GM19238 (cell line): ENCODE measurements at regions not wholly inside any gene's neighbourhood (a gene's known extent, or its start where the extent isn't known, plus 50 kb on each side); places are given as distances from the start of the nearest gene placed in this dataset.
"Not testable (repeated sequence)": the region's sequence is repeated elsewhere in the genome, so short reads cannot be mapped to it uniquely, and the experiment has no call there.

Experiments
- DNase-seq: peaks from one replicate; pipeline ENCODE4 v3.0.0; 2011; ENCODE audit warnings: low spot score; ENCODE audit not compliant: insufficient read length

DNA sequence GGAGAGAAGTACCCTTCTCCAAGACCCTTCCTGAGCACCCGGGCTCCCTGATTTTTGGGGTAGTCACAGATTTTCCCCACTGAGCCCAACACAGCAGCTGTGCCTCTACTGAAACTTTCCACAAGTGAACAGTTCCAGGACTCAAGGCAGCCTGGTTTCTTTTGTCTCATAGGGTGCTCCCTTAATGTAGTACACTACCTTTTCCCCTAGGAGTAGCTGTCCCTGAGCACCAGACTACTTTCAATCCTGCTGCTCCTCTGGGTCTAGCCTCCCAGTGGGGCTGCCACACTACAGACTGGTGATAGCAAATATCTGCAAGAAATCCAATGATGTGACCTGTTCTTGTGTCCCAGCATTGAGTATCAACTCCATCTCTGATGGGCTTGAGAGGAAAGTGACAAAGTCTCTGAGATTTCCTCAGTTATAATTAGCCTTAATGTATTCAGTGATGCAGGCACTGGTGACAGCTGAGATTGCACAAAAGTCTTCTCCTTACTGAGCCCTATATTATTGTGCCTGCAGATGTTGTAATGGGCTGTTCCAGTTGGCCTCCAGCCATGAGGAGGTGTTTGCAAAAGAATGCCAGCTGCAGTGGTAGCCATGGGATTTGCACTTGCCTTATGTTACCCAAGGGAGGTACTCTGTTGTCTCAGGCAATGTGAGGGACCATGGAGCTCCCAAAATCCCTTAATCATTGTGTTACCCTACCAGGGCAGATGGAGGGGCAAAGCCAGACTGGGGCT is 1802.5 kb downstream of the EFNA5 start:
- DNase-seq = no peak

DNA sequence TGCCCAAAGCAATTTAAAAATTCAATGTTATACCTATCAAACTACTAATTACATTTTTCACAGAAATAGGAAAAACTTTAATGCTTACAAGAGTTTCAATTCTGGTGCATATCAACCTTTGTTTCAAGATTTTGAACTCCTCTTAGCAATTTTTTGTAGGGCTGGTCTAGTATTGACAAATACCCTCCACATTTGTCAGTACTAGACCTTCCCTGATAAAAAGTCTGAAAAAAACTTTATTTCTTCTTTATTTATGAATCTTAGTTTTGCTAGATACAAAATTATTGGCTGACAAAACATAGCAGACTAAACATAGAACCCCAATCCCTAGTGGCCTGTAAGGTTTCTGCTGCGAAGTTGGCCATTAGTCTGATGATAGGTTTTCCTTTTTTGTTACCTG is 1804.9 kb downstream of the EFNA5 start:
- DNase-seq = no peak

DNA sequence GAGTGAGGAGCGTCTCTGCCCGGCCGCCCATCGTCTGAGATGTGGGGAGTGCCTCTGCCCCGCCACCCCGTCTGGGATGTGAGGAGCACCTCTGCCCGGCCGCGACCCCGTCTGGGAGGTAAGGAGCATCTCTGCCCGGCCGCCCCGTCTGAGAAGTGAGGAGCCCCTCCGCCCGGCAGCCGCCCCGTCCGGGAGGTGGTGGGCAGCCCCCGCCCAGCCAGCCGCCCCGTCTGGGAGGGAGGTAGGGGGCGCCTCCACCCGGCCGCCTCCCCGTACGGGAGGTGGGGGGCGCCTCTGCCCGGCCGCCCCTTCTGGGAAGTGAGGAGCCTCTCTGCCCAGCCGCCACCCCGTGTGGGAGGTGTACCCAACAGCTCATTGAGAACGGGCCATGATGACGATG is 1811.4 kb downstream of the EFNA5 start:
- not testable (repeated sequence) for DNase-seq

DNA sequence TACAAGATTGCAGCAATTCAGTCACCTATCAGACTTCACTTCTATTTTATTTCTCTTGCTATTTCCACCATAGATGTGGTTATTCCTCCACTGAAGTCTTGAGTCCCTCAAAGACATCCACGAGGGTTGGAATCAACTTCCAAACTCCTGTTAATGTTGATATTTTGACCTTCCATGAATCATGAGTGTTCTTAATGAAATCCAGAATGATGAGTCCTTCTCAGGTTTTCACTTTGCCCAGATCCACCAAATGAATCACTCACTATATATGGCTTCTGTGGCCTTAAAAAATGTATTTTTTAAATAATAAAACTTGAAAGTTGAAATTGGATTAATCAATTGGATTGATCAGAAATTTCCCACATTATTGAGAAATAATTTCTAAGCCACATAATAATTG is 1821.0 kb downstream of the EFNA5 start:
- DNase-seq = no peak

DNA sequence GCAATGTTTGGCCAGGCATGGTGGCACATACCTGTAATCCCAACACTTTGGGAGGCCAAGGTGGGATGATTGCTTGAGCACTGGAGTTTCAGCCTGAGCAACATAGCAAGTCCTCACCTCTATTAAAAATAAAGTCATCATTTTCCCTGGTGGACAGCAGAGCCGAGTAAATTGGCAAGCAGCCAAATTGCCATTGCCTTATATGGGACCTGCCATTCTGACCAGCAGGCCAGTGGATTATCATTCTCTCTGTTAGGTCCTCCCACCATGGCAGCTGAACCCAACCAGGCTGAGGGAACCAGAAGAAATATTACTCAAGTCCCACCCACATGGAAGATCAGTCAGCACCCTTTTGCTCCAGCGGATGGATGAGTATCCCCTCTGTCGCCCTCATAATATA is 1829.9 kb downstream of the EFNA5 start:
- DNase-seq = no peak

GRCh38 chr5:105836887-105837286 is 1833.8 kb downstream of the EFNA5 start:
- DNase-seq = no peak

- no peak for DNase-seq
Observed at GRCh38 chr5:105836268-105836667, 1834.5 kb downstream of the EFNA5 start.

DNA sequence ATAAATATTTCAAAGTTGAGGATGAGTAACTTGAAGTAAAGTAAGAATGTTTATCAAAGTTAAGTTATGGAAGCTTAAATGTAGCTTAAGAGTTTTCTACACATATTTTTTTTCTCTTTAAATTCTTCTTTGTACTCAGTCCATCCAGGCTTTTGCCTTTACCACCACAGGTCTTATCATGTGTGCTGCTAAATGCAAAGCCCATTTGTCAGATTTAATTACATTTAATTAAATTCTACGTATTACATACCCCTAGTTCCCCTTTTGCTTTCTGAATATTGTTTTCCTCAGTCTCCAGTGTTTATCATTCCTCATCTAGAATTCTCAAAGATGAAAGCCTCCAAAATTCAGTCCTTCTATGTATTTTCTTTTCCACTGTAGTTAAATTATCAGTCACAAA is 1841.9 kb downstream of the EFNA5 start:
- no peak for DNase-seq

- no peak for DNase-seq
Observed at GRCh38 chr5:105821800-105822199, 1848.9 kb downstream of the EFNA5 start.

- no peak for DNase-seq
Observed at GRCh38 chr5:105817914-105818313, 1852.8 kb downstream of the EFNA5 start.

GRCh38 chr5:105817416-105817815 is 1853.3 kb downstream of the EFNA5 start:
- DNase-seq = no peak

DNA sequence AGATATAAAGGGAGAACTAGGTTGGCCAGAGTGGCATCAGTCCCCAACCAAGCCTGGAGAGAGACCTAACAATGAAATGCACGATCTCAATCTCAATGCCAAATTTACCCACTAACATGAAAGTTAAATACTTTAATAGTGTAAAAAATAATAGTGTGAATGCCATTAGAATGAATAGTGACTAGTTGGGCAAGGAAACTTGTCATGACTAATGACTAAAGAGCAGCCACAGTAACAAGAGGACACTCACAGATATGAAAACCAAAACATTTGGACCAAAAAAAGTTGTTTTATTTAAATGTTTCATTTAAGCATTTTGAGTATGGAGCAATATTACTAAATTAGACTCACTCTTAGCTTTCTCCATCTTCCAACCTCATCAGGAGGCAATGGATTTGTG is 1853.8 kb downstream of the EFNA5 start:
- no peak for DNase-seq

- DNase-seq = no peak
Observed at GRCh38 chr5:105812304-105812703, 1858.4 kb downstream of the EFNA5 start.

GRCh38 chr5:105807951-105808350 is 1862.8 kb downstream of the EFNA5 start:
- no peak for DNase-seq

- no peak for DNase-seq
Observed at GRCh38 chr5:105807290-105807689, 1863.4 kb downstream of the EFNA5 start.

DNA sequence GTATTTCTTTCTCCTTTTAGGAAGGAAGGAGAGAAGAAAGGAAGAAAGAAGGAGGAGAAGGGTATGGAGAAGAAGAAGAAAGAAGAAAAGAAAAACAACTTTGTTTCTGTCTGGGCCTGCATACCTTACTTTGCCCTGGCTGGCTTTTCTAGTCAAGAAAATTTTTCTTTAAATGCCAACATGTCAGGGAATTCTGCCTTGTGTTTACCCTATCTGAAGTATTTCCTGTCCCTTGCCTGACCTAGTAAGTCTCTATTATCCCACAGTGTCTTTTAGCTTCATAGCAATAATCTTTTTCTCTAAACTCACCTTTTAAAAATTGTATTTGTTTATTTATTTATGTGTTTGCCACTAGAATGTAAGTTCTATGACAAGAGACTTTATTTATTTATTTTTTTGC is 1864.1 kb downstream of the EFNA5 start:
- DNase-seq = no peak

DNA sequence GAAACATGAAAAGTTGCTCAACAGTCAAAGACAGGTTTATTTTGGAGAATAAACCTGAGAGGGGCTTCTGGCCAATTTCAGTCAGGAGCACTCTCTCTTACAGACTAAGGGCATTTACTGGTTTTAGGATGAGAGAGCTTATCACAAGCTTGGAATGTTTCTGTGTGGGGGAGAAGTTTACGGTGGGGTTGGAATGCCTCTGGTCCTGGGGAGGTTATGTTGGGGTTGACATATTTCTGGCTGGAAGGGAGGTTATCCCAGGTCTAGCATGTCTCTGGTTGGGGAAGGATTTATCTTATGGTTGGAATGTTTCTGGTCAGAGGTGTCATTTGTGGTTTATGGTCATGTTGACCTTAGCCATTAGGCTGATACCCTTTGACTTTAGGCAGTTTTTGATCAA is 1867.3 kb downstream of the EFNA5 start:
- no peak for DNase-seq

DNA sequence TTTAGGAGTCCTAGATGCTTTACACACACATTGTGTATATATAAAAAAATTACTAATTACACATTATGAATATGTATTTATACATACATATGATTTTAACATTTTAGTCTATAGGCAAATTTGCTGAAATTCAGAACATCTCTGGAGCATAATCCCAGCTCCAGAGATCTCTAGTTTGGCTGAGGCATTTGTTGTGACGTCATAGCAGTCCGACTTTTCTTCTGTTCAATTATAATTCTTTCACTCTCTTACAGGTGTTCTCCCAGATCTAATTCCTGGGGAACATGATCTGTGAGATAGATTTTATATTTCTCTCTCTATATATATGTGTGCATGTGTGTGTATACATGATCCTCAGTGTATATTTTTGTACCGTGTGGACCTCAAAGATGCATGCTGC is 1876.2 kb downstream of the EFNA5 start:
- DNase-seq = no peak

GRCh38 chr5:105789246-105789645 is 1881.5 kb downstream of the EFNA5 start:
- DNase-seq = no peak

GRCh38 chr5:105783811-105784210 is 1886.9 kb downstream of the EFNA5 start:
- no peak for DNase-seq

DNA sequence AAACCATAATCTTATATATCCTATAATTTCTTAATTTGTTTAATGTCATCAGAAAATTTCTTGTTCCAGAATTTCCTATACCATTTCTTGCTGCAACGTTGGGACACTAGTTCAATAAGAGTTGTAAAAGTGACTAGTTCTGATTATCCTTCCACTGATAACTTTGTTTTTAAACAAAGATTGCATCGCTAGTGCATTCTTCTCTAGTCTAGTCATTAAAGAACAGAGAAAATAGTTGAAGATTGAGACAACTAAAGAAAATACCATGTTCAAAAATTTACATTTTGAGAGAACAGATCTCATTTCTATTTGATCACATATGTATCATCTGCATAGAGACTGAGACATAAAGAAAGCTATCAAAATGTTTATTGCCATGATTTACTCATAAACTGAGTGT is 1888.2 kb downstream of the EFNA5 start:
- no peak for DNase-seq

DNA sequence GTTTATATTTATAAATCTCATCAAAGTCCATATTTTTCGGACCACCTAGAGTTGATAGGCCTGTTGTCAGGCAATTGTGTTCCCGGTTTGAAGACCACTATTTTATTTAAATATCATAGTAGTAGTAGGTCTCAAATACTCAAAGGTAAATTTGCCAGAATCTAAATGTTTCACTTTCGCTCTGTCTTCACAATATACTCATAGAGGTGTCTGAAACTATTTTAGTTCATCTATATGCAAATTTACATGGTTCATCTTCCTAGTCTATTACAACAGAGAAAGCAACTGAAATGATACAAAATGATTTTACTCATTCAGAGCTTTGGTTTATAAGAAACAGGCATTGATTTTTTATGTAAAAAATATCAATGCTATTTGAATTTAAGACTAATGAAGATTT is 1897.5 kb downstream of the EFNA5 start:
- no peak for DNase-seq

- DNase-seq = no peak
Observed at GRCh38 chr5:105767267-105767666, 1903.5 kb downstream of the EFNA5 start.

- DNase-seq = no peak
Observed at GRCh38 chr5:105762728-105763127, 1908.0 kb downstream of the EFNA5 start.
